Activated naive CD8-positive, alpha-beta T cell (primary cell): ENCODE measurements at regions not wholly inside any gene's neighbourhood (a gene's known extent, or its start where the extent isn't known, plus 50 kb on each side); places are given as distances from the start of the nearest gene placed in this dataset.

Source experiments
- H3K27ac Mint-ChIP-seq: one replicate; pipeline ENCODE4 v1.8.0; 2021; ENCODE audit warnings: mixed read lengths
- H3K27me3 Mint-ChIP-seq: one replicate; pipeline ENCODE4 v1.8.0; 2021; ENCODE audit warnings: mixed read lengths
- H3K36me3 Mint-ChIP-seq: one replicate; pipeline ENCODE4 v1.8.0; 2021; ENCODE audit warnings: mixed read lengths
- H3K4me1 Mint-ChIP-seq: one replicate; pipeline ENCODE4 v1.8.0; 2021; ENCODE audit warnings: low read depth, mixed read lengths
- H3K4me3 Mint-ChIP-seq: one replicate; pipeline ENCODE4 v1.8.0; 2021; ENCODE audit warnings: mild to moderate bottlenecking, mixed read lengths
- H3K9me3 Mint-ChIP-seq: one replicate; pipeline ENCODE4 v1.8.0; 2021; ENCODE audit warnings: low read depth, mixed read lengths

DNA sequence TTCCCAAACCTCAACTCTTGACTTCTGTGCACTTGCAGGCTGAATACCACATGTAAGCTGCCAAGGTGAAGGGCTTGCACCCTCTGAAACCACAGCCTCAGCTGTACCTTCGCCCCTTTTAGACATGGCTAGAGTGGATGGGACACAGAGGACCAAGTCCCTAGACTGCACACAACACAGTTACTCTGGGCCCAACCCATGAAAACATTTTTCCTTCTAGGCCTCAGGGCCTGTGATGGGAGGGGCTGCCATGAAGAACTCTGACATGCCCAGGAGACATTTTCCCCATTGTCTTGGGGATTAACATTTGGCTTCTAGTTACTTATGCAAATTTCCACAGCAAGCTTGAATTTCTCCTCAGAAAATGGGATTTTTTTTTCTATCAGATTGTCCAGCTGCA, 331.0 kb upstream of the RGMB start:
- Mint-ChIP-seq H3K4me3 (no peak overlapping the region), H3K4me1 (no peaks in the 10 kb centered on the region), H3K9me3 (peaks cover 8% of the 10 kb centered on the region), H3K27me3 (peaks cover 2% of the 10 kb centered on the region), H3K36me3 (no peaks in the 10 kb centered on the region), H3K27ac (no peak overlapping the region)

DNA sequence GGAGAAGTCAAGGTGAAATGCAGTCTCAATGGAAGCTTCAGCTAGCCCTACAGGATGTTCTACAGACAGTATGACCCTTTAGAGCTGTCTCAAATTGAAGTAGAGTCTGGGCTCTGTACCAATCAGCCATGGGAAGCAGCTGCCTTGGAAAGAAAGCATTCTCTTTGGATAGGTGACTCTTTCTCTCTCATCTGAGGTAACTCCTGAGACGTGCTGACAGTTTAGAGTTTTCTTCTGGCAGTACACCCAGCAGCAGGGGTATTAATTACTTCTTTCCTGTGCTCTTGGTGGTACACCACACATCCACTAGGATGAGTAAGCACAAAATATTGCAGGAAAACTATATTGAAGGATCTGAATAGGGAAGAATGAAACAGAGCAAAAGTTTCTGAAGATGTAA, 329.6 kb upstream of the RGMB start:
- no peaks in the 10 kb centered on the region for H3K36me3 Mint-ChIP-seq
- H3K27ac Mint-ChIP-seq = no peak overlapping the region
- H3K4me3 Mint-ChIP-seq = no peak overlapping the region
- peaks cover 2% of the 10 kb centered on the region for H3K27me3 Mint-ChIP-seq
- no peaks in the 10 kb centered on the region for H3K4me1 Mint-ChIP-seq
- H3K9me3 Mint-ChIP-seq = peaks cover 8% of the 10 kb centered on the region

DNA sequence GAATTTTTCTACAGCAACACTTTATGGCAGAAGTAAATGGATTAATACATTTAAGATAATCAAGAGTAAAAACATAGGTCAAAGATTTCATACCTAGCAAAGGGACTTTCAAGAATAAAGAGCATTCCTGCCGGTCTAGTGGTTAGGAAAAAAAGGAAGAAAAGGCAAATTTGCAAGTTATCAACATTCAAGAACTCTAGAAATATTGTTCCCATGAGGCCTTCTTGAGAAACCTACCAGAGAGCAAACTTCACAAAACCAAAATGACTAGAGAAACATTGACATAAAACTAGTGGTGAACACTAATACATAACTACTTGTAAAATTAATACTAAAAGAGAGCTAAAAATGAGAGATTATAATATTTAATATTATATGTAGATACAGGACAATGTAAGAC, 320.2 kb upstream of the RGMB start:
- Mint-ChIP-seq H3K9me3 (no peaks in the 10 kb centered on the region), H3K4me1 (no peaks in the 10 kb centered on the region), H3K27ac (no peak overlapping the region), H3K27me3 (peaks cover 2% of the 10 kb centered on the region), H3K36me3 (no peaks in the 10 kb centered on the region), H3K4me3 (no peak overlapping the region)

DNA sequence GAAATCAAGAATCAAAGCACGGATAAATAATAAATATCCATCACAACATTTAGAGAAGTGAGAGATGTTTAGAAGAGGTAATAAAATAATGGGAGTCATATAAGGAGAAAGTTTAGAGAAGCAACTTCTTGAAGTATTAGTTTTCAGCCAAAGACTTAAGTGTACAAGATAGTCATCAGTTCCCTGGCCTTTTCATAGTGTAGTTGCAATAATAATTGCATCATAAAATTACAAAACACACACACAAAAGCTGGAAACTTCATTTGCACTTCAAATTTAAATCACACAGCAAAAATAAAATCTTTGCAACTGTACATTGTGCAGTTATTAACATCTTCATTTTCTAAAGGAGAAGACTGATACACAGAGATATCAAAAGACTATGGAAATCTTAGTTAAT, 319.1 kb upstream of the RGMB start:
- peaks cover 2% of the 10 kb centered on the region for H3K27me3 Mint-ChIP-seq
- H3K27ac Mint-ChIP-seq = no peak overlapping the region
- H3K4me3 Mint-ChIP-seq = no peak overlapping the region
- H3K9me3 Mint-ChIP-seq = no peaks in the 10 kb centered on the region
- H3K36me3 Mint-ChIP-seq = no peaks in the 10 kb centered on the region
- no peaks in the 10 kb centered on the region for H3K4me1 Mint-ChIP-seq

DNA sequence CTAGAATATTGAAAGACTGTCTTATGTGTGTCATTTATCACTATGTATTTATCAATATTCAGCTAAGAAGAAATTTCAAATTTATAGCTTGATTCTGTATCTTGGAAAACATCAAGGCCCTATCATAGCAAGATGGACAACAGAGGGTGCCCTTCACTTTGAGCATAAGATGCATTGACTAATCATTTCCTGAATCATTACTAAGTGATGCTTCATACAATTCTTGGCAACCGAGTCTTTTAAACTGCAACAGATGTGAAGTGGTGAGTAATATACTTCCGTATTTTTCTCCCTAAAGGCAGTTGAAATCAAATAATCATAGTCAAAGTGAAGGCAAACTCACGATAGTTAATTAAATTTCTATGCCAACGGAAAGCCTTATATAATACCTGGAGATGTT, 318.6 kb upstream of the RGMB start:
- H3K36me3 Mint-ChIP-seq = no peaks in the 10 kb centered on the region
- H3K4me3 Mint-ChIP-seq = no peak overlapping the region
- no peak overlapping the region for H3K27ac Mint-ChIP-seq
- no peaks in the 10 kb centered on the region for H3K9me3 Mint-ChIP-seq
- peaks cover 2% of the 10 kb centered on the region for H3K27me3 Mint-ChIP-seq
- no peaks in the 10 kb centered on the region for H3K4me1 Mint-ChIP-seq

DNA sequence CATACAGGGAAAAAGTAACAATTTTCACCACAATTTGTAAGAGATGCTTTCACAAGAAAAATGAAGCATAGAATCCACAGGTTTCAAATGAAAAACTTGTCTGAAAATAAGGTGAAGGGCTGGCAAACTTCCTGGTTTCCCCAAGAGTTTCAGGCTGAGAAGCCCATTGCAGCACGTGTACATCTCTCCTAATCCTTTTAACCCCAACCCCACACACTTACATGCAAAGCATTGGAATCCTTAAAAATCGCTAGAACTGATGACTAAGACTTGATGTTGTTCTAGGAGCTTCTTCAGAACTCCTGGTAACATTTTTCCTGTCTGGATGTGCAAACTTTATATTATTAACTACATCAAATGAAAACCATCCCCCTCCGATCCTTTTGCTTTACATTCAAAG, 317.8 kb upstream of the RGMB start:
- H3K27me3 Mint-ChIP-seq = no peaks in the 10 kb centered on the region
- H3K27ac Mint-ChIP-seq = no peak overlapping the region
- H3K36me3 Mint-ChIP-seq = no peaks in the 10 kb centered on the region
- H3K4me3 Mint-ChIP-seq = no peak overlapping the region
- H3K9me3 Mint-ChIP-seq = no peaks in the 10 kb centered on the region
- H3K4me1 Mint-ChIP-seq = no peaks in the 10 kb centered on the region

DNA sequence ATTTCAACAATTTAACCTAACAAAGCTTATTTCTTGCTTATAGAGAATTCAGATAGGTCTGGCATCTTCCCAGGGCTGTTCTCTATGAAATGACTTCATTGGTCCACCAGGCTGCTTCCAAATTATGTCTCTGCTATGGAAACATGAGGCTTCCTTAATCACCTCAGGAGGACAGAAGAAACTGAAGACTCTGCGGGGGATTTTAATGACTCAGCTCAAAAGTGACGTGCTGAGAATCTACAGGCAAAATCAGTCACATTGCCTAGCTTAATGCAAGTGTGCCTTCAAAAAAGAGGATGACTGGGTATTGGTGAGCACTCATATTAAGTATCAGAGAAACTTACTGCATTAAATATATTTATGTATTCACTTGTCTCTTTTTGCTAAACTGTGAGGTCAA, 315.5 kb upstream of the RGMB start:
- H3K27ac Mint-ChIP-seq = no peak overlapping the region
- no peaks in the 10 kb centered on the region for H3K27me3 Mint-ChIP-seq
- H3K4me1 Mint-ChIP-seq = no peaks in the 10 kb centered on the region
- no peaks in the 10 kb centered on the region for H3K9me3 Mint-ChIP-seq
- no peaks in the 10 kb centered on the region for H3K36me3 Mint-ChIP-seq
- no peak overlapping the region for H3K4me3 Mint-ChIP-seq

DNA sequence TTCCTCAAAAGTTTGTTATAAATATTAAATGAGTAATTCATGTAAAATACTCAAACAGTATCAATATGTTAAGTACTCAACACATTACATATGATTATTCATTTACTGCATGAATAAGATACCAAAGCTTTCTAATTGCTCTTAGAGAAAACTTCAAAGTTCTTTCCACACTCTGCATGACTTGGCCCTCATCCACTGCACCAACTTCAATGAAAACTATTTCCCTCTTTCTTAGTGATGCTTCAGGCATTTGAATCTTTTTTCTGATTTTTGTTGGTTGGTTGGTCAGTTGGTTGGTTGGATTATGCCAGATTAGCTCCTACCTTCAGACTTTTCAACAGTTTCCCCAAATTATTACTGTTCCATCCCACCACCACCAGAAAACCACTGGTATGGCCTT, 314.7 kb upstream of the RGMB start:
- Mint-ChIP-seq H3K27me3 (no peaks in the 10 kb centered on the region), H3K9me3 (no peaks in the 10 kb centered on the region), H3K4me1 (no peaks in the 10 kb centered on the region), H3K27ac (no peak overlapping the region), H3K4me3 (no peak overlapping the region), H3K36me3 (no peaks in the 10 kb centered on the region)

DNA sequence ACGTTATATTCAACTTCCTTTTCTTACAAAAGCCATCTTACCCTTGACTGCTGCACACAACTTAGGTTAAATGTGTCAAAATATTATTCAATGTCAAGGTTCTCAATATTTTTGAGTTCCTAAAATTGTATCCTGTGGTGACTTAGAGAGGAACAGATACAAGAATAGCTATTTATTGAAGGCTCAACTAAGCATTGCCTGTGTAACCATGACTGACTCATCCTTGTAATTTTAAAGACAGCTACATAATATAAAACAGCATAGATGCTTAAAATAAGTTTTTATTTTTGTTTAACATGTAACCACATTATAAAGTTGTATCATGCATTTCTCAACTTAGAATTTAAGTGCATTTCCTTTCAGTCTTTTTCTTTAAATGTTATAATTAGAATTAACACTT, 312.9 kb upstream of the RGMB start:
- H3K27me3 Mint-ChIP-seq = no peaks in the 10 kb centered on the region
- no peak overlapping the region for H3K4me3 Mint-ChIP-seq

DNA sequence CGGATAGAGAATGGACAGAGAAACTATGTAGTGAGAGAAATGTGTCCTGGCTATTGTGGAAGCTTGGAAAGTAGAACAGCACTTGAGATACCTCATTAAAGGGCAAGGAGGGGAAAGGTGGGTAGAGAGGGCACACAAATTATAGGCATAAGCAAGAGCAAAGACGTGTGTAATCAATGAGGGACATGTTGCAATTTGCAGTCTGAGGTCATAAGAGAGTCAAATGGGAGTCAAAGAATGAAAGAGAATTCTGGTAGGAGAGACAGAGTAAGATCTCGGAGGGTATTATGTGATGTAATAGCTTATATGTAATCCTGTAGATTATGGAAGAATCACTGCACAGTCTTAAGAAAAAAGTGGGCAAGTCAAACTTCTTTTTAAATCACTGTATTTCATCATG, 312.0 kb upstream of the RGMB start:
- Mint-ChIP-seq H3K27me3 (no peaks in the 10 kb centered on the region), H3K9me3 (no peaks in the 10 kb centered on the region), H3K36me3 (no peaks in the 10 kb centered on the region), H3K27ac (no peak overlapping the region), H3K4me1 (no peaks in the 10 kb centered on the region), H3K4me3 (no peak overlapping the region)

More for the DNA sequence above, 312.9 kb upstream of the RGMB start:
- H3K9me3 Mint-ChIP-seq = no peaks in the 10 kb centered on the region
- no peaks in the 10 kb centered on the region for H3K4me1 Mint-ChIP-seq
- H3K36me3 Mint-ChIP-seq = no peaks in the 10 kb centered on the region
- H3K27ac Mint-ChIP-seq = no peak overlapping the region

DNA sequence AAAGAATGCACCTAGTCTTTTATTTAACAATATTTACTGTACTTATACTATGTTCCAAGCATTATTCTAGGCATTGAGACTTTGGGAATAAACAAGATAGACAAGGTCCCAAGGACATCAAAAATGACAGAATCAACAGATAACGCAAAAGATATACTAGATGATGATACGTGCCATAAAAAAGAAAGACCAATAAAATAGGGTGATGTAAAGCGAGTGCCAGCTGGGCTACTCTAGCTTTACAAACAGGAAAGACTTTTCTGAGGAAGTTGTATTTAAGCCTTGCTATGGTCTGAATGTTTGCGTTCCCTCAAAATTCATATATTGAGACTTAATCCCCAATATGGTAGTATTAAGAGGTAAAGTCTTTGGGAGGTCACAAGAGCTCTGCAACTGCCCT, 310.2 kb upstream of the RGMB start:
- H3K4me1 Mint-ChIP-seq = no peaks in the 10 kb centered on the region
- no peak overlapping the region for H3K4me3 Mint-ChIP-seq
- no peaks in the 10 kb centered on the region for H3K27me3 Mint-ChIP-seq
- no peaks in the 10 kb centered on the region for H3K36me3 Mint-ChIP-seq
- no peak overlapping the region for H3K27ac Mint-ChIP-seq
- H3K9me3 Mint-ChIP-seq = no peaks in the 10 kb centered on the region

DNA sequence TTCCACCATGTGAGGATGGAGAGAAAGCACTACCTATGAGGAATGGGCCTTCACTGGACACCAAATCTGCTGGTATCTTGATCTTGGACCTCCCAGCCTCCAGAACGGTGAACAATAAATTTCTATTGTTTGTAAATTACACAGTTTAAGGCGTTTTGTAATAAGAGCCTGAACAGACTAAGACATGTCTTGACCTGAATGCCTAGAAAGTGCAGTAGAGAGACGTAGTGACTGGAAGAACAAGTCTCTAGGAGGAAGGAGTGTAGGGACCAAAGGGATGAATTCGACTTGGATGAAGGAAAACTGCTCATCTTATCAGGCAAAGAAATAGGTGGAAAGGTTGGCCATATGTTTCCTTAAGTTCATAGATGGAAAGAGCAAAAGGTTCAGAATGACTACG, 309.8 kb upstream of the RGMB start:
- H3K4me1 Mint-ChIP-seq = no peaks in the 10 kb centered on the region
- H3K27ac Mint-ChIP-seq = no peak overlapping the region
- H3K4me3 Mint-ChIP-seq = no peak overlapping the region
- H3K9me3 Mint-ChIP-seq = no peaks in the 10 kb centered on the region
- H3K36me3 Mint-ChIP-seq = no peaks in the 10 kb centered on the region
- no peaks in the 10 kb centered on the region for H3K27me3 Mint-ChIP-seq

DNA sequence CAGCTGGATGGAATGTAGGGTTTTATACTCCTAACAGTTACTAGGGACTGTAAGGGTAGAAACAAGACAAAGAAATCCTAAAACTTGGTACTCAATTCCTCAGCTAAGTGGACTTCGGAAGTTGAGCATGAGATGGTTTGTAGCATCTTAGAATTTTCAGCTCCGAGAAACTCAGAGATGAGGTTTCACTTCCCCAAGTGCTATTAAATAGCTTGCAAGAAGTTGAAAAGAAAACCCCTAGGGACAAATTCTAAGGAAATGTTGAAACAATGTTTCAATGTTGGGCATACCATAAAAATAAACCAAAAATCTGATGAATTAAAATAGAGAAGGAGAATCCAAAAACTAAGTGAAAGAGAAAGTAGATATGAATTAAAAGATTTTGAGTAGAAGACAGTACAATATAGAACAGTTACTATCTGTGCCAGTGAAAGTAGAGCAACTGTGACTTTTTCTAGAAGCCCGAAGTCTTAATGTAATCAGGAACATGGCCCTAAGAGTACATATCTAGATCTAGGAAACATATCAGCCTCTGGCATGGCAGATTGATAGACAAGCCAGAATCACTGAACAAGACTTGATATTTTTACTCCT, 308.6 kb upstream of the RGMB start:
- no peaks in the 10 kb centered on the region for H3K4me1 Mint-ChIP-seq
- H3K4me3 Mint-ChIP-seq = no peak overlapping the region
- no peaks in the 10 kb centered on the region for H3K36me3 Mint-ChIP-seq
- H3K27ac Mint-ChIP-seq = no peak overlapping the region
- H3K27me3 Mint-ChIP-seq = no peaks in the 10 kb centered on the region
- H3K9me3 Mint-ChIP-seq = no peaks in the 10 kb centered on the region

DNA sequence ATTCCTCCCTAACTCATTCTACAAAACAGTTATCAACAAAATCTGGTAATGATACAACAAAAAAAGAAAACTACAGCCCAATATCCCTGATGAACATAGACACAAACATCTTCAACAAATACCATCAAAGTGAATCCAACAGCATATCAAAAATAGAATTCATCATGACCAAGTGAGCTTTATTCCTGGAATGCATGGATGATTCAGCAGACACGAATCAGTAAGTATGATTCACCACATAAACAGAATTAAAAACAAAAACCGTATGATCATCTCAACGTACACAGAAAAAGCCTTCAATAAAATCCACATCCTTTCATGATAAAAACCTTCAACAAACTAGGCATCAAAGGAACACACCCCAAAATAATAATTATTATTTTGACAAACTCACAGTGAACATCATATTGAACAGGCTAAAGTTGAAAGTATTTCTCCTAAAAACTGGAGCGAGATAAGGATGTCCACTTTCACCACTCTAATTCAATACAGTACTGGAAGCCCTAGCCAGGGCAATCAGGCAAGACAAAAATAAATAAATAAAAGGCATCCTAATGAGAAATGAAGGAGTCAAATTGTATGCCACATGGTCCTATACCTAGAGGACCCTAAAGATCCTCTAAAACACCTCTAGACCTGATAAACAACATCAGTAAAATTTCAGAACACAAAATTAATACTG, 305.1 kb upstream of the RGMB start:
- Mint-ChIP-seq H3K9me3 (no peaks in the 10 kb centered on the region), H3K4me3 (no peak overlapping the region), H3K27ac (no peak overlapping the region), H3K27me3 (no peaks in the 10 kb centered on the region), H3K36me3 (no peaks in the 10 kb centered on the region), H3K4me1 (no peaks in the 10 kb centered on the region)

DNA sequence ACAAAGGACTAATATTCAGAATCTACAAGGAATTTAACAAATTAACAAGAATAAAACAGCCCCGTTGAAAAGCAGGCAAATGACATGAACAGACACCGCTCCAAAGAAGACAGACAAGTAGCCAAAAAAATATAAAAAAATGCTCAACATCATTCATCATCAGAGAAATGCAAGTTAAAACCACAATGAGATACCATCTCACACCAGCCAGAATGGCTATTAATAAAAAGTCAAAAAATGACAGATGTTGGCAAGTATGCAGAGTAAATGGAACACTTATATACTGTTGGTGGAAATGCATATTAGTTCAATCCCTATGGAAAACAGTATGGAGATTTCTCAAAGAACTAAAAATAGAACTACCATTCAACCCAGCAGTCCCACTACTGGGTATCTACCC, 302.7 kb upstream of the RGMB start:
- H3K9me3 Mint-ChIP-seq = no peaks in the 10 kb centered on the region
- H3K36me3 Mint-ChIP-seq = no peaks in the 10 kb centered on the region
- H3K4me3 Mint-ChIP-seq = no peak overlapping the region
- H3K27ac Mint-ChIP-seq = no peak overlapping the region
- no peaks in the 10 kb centered on the region for H3K4me1 Mint-ChIP-seq
- peaks cover 2% of the 10 kb centered on the region for H3K27me3 Mint-ChIP-seq

DNA sequence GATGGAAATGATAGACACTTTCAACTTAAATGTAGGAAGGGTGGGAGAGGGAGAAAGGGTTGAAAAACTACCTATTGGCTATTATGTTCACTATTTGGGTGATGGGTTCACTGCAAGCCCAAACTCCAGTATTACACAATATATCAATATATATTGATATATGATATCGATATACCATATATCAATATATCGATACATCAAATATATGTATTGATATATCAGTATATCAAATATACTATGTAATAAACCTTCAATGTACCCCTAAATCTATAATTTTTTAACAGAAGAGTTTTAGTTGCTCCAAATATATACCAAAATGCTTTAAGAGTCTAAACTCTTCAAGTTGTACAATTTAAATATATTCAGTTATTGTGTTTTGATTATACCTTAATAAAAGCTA, 302.0 kb upstream of the RGMB start:
- H3K27me3 Mint-ChIP-seq = peaks cover 2% of the 10 kb centered on the region
- H3K9me3 Mint-ChIP-seq = no peaks in the 10 kb centered on the region
- no peaks in the 10 kb centered on the region for H3K36me3 Mint-ChIP-seq
- H3K4me1 Mint-ChIP-seq = no peaks in the 10 kb centered on the region
- H3K4me3 Mint-ChIP-seq = no peak overlapping the region
- H3K27ac Mint-ChIP-seq = no peak overlapping the region
